HG02870 (cell line): ENCODE measurements at regions not wholly inside any gene's neighbourhood (a gene's known extent, or its start where the extent isn't known, plus 50 kb on each side); places are given as distances from the start of the nearest gene placed in this dataset.

Source experiments
- ATAC-seq: cut with Tn5 transposase; IDR thresholded peaks from one replicate; pipeline ENCODE4 v1.9.1; 2021; ENCODE audit warnings: mild to moderate bottlenecking, moderate library complexity; ENCODE audit not compliant: unreplicated experiment

- no peak for ATAC-seq
These were observed 242.2 kb downstream of the ABHD5 start for GRCh38 chr3:43932921-43933320.

- peak; percentile 37 for ATAC-seq
These were observed 257.3 kb downstream of the ABHD5 start for GRCh38 chr3:43948013-43948412.

DNA sequence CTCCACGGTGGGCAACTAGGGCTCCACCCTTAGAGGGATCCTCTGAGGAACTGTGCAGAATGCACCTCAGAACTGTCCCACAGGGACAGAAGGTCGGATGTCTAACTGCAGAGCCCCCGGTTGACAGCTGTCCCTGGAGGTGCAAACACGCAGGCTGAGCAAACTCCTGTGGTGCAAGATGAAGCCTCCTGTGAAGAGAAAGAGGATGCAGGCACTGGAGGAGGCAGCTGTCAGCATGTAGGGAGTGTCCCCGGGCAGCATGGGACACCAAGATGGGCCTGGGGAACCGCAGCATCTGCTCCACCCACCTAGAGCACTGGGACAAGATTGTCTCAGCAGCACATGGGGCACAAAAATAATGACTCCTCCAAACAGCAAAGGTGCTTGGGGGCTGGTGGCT is 258.9 kb downstream of the ABHD5 start:
- ATAC-seq: peak; percentile 50

- ATAC-seq: no peak
These were observed 260.0 kb downstream of the ABHD5 start for GRCh38 chr3:43950775-43951174.

DNA sequence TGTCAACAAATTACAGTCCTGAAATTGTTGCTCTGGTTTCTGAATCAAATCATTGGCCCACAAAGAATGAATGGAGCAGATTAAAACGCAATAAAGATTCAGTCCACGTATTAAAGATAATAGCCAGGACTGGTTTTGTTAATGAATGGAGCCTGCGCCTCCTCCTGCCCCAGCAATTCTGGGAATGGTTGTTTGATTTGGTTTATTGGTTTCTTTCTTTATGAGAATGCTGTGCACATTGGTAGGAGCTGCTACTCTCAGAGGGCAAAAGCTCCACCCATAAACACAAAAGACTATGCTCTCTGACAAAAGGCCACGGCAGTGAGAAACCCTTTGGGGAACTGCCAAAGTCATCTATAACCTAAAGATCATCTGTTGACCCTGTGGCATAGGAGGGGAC is 261.1 kb downstream of the ABHD5 start:
- no peak for ATAC-seq

GRCh38 chr3:43953380-43953779 is 262.6 kb downstream of the ABHD5 start:
- no peak for ATAC-seq

DNA sequence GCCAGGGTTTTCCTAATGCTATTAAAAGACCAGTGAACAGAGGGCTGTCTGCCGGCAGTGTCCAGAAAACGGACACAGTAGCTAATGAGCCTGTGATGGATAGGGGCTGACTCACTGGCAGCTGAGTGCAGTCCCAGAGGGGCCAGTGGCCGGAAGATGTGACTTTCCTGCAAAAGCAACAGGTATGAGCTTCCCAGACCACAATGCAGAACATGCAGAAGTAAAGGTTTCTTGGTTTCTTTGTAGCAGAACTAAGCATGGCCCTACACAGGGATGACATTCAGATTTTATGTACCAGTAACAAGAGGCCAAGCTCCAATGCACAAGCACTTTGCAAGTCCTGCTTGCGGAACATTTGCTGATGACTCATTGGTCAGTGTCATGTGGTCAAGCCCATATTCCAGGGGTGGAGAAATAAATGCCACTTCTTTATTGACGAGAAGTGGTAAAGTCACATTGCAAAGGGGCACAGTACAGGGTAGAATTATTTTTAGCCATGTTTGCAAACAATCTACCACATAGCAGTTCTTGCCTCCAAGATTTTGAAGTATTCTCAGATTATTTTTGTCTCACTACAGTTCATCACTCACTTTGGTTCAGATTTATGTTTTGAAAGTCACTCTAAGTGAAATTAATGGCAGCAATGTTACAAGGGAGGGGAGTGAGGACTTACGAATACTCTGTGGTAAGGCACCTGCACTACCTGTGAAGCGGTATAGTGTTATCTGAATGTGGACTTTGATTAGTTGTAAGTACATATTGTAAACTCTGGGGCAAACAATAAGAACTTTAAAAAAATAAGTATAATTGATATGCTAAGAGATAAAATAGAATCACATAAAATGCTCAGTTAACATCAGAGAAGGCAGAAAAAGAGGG is 263.3 kb downstream of the ABHD5 start:
- no peak for ATAC-seq

DNA sequence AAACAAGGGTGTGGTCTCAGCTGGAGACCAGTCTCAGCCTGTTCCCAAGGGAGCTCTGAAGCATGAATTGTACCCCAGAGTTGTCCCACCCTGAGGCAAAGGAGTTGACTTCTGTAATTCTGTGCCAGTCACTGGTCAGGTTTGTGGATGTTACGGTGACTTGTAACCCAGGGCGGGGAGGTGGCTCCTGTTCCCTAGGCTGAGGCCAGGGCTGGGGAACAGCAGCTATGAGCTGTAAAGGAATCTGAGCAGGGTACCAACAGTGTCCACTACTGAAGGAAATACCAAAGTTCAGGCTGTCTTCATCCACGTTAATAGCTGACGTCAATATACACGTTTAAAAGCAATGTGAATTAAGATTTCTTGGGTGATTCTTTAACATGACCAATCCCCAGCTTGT is 266.2 kb downstream of the ABHD5 start:
- no peak for ATAC-seq

- peak; percentile 55 for ATAC-seq
These were observed 266.8 kb downstream of the ABHD5 start for GRCh38 chr3:43957553-43957952.

DNA sequence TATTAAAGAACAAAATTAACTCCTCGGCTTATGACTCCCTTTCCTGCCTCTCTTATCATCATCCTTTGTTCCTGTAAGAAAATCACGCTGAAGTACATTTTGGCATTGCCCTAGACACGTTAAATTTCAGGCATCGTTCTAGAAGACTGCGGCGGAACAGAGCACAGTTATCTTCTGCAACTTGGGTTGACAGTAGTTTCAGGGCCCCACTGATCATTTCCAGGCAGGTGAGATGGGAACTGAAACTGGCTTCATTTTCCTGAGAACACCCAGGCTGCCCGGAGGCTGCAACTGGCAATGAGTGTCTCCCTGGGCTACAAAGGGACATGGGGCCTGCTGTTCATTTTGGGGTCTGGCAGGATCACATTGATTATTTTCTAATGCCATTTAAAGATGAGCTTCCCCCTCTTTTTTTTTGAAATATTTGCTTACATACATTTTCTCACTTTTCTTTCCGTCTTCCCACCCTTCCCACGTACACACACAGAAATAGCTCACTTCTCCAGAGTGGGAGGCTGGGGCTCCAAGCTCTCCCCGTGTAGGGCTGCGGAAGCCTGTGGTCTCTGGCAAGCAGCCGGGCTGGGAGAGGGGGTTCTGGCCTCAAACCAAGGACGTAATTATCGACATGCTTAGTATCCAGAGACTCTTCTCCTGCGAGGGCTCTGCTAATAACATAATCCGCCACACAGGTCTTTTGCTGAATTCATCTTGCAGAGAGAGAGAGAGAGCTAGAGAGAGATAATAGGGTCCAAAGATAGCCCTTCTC is 267.4 kb downstream of the ABHD5 start:
- no peak for ATAC-seq

DNA sequence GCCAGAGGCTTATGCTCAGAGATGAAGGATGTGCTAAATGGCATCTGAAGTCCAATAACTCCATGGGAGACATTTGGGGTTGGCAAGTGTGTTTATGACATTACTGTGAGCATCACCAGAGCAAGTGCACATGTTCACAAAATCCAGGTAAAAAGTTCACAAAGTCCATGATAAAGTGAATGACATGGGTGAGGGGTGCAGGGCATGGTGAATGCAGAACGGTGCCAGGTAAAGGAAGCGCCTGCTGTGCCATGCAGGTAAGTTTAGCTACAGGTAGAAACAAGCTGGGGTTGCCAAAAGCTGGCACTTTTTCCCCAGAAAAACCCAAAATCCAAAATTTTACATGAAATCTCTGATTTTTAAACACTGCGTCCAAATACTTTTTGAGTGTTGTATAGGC is 268.2 kb downstream of the ABHD5 start:
- ATAC-seq: no peak

DNA sequence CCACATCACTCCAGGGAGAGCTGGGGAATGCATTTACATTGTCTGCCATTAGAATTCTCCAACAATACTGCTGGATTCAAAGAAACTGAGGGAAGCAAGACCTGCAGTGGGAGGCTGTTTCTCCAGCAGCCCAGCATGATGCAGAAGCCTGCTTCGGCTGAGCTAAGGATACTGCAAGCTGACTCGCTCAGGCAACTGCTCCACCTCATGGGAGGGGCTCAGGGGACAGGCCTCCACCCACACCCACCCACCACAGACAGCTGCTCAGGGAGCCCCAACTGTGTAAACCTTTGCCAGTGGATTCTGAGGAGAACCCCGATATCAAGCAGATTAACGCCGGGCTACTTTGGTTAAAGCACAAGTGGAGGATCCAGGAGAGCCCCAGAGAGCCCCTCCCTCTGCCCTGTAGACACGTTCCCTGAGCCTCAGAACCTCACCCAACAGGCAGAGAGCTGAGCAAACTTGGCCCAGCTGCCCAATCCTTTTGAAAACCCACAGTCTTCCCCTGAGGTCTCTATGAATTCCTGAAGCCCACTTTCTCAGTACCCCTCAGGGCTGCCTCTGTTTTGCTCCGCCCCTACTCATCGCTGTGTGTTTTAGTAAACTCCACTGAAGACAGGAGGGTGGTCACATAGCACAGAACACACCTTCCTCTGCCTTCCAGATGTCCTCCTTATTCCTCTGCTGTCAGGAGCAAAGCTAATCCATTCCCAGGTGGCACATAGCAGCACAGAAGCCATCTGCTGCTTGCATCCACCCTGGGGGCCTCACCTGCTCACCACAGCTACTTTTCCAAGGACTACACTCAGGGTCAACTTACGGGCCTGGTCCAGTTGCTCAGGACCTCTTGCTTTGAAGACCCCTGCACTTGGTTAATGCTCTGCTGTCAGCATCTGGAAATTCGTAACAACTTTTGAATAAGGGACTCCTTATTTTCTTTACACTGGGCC is 269.0 kb downstream of the ABHD5 start:
- no peak for ATAC-seq

DNA sequence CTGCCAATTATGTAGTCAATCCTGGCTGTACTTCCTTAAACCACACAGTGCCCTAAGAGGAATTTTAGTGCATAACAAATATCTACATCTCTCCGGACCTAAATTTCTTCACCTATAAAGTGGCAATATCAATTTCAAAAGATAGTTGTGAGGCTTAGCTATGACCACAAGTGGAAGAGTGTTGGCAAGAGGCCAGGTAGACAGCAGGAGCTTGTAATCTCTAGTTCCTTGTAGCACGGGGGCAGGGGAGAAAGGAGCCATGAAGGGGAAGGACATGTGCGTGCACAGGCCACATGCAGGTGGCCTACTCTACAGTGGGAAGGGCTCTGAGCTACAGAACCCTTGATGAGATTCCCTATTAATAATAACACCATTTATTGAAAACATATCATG is 269.7 kb downstream of the ABHD5 start:
- no peak for ATAC-seq

DNA sequence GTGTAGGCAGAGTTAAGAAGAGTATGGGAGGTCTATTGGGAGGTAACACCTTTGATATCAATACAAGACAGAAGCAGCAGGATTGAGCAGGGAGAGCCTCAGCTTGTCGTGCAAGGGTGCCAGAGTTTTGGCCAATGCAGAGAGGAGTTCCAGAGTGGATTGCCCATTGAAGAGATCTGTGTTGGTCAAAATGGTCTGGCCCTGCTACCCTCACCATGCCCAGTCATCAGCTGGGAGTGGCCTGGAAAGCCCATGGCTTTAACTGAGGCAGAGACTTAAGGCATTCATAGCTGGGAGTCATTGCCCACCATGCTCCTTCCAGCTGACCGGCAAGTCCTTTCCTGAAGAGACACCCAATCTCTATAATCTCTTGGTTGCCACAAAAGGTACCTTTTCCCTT is 271.3 kb downstream of the ABHD5 start:
- no peak for ATAC-seq

DNA sequence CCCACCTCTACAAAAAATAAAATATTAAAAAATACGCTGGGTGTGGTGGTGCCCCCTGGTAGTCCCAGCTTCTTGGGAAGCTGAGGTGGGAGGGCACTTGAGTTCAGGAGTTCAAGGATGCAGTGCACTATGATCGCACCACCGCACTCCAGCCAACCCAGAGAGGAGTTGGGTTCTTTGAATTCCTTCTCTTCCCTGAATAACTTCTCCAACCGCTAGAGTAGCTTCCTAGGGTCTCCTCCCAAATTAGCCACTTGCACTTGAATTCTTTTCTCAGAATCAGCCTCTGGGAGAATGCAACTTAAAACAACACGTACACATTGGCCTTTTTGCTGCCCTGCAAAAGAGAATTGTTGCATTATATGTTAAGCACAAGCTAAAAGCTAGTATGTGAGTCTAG is 272.5 kb downstream of the ABHD5 start:
- ATAC-seq: no peak

DNA sequence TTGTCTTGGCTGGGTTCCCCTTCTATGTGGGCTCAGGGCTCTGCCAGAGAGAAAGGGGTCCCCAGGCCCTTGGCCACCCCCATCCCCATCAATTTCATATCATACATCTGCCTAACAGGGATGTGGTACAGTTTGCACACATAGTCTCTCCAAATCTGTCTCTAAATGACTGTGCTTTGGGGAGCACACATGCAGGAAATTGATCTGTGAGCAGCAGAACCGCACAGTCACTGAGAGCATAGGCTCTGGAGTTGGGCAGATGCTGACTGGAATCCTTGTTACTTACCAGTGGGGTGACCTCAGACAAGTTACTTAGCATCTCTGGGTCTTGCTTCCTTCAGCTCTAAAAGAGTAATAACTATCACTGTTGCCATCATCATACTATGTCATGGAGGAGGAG is 273.9 kb downstream of the ABHD5 start:
- peak; percentile 61 for ATAC-seq

DNA sequence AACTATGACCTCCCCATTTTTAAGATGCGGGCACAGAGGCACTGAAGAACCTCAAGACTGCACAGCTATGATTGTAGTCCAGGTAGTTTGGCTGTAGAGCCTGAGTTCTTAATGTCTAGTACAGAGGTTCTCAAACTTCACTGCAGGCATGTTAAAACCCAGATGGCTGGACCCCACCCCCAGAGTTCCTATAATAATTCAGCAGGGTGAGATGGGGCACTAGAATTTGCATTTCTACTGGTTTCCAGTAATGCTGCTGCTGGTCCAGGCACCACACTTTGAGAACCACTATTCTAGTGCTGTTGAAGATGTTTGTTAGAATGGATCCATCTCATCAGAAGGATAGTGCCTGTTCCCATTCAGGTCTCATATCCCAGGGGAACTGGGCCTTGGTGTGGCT is 274.9 kb downstream of the ABHD5 start:
- ATAC-seq: peak; percentile 20

DNA sequence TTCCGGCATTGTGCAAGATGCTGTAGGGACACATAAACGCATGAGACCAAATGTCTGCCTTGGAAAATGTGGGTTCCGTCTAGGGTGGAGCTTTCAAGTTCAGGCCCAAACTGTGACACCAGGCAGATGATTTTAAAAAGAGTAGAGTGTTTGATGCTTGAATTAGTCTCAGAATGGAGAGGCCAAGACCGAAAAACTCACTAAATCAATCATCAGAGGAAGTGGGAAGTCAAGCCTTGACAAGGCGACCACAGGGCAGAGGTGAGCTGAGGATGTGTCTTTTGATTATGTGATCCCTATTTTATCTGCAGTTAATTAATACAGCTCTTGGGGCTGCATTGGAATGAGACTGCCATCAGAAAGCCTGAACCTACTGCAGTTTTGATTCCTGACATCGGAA is 275.4 kb downstream of the ABHD5 start:
- peak; percentile 52 for ATAC-seq

DNA sequence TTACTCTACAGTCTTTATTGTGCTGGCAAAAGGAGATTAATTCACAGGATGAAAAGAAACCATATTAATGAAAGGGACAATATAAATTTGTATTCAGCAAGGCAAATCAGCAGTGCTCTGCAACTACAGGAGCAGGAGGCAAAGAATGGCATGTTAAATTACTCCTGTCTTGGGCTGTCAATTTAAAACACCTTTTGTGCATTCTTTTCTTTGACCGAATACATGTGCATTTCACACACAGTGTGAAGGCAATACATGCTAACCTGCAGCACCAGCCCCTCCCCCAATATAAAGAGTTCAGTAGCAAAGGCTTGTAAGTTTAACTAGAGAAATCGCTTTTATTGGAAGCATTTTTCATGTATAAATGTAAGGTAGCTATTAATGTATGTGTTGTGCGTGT is 275.2 kb upstream of the TOPAZ1 start:
- no peak for ATAC-seq

- ATAC-seq: no peak
These were observed 273.2 kb upstream of the TOPAZ1 start for GRCh38 chr3:43968465-43968864.

DNA sequence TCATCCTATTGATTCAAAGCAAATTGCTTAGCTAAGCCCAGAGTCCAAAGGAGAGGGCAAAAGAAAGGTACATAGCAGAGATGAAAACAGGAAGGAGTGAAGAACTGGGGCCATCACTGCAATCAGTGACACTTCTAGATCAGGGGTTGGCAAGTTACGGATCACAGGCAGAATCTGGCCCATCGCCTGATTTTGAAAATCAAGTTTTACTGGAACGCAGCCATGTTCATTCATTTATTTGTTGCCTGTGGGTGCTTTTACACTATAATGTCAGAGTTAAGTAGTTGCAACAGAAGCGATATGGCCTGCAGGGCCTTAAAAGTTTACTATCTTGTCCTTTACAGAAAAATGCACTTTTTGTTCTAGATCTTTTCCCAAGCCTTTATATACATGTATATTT is 271.7 kb upstream of the TOPAZ1 start:
- no peak for ATAC-seq
